MCF 10A (cell line): ENCODE measurements at regions not wholly inside any gene's neighbourhood (a gene's known extent, or its start where the extent isn't known, plus 50 kb on each side); places are given as distances from the start of the nearest gene placed in this dataset.

Experiments
- BruUV-seq: library from RNA; stranded (reverse); fragments of 400-500 nt; replicated peaks from 2 replicates; lab custom pipeline; 2021; lab: Mats Ljungman, UMichigan
- CTCF ChIA-PET: fragments of 300-600 bp; sonication (Branson Sonifier 250); formaldehyde crosslinking; extraction: SDS; loops from one replicate; lab custom pipeline; 2021; ENCODE audit warnings: antibody characterized with exemption, inconsistent platforms; lab: Yijun Ruan, JAX
- POLR2A ChIA-PET: fragments of 300-600, 350-650 bp; sonication (Branson Sonifier 250); formaldehyde crosslinking; extraction: SDS; loops from one replicate; lab custom pipeline; 2020; ENCODE audit warnings: antibody characterized with exemption, inconsistent platforms; lab: Yijun Ruan, JAX
- DNase-seq: peaks from one replicate; pipeline ENCODE4 v3.0.0-alpha.2; 2018; ENCODE audit not compliant: unreplicated experiment
- H3K27ac Mint-ChIP-seq: one replicate; pipeline ENCODE4 v1.8.0; 2022; ENCODE audit warnings: mild to moderate bottlenecking, low read depth, mixed read lengths; ENCODE audit not compliant: unreplicated experiment
- H3K27me3 Mint-ChIP-seq: one replicate; pipeline ENCODE4 v1.8.0; 2022; ENCODE audit warnings: mixed read lengths; ENCODE audit not compliant: insufficient read depth, unreplicated experiment
- H3K36me3 Mint-ChIP-seq: one replicate; pipeline ENCODE4 v1.8.0; 2022; ENCODE audit warnings: mild to moderate bottlenecking, moderate library complexity, mixed read lengths; ENCODE audit not compliant: insufficient read depth, unreplicated experiment
- H3K4me1 Mint-ChIP-seq: one replicate; pipeline ENCODE4 v1.8.0; 2022; ENCODE audit warnings: mixed read lengths; ENCODE audit not compliant: insufficient read depth, unreplicated experiment
- H3K4me3 Mint-ChIP-seq: one replicate; pipeline ENCODE4 v1.8.0; 2022; ENCODE audit warnings: mild to moderate bottlenecking, moderate library complexity, mixed read lengths; ENCODE audit not compliant: unreplicated experiment
- H3K9me3 Mint-ChIP-seq: one replicate; pipeline ENCODE4 v1.8.0; 2022; ENCODE audit warnings: mixed read lengths; ENCODE audit not compliant: unreplicated experiment
- CTCF ChIP-seq: fragments of 200-600 bp; IDR thresholded peaks from one replicate; pipeline ENCODE4 v1.8.0; 2022; ENCODE audit warnings: antibody characterized with exemption, mild to moderate bottlenecking; ENCODE audit not compliant: unreplicated experiment
- intact Hi-C: fragments of 100-400 bp; cut with micrococcal nuclease; formaldehyde crosslinking; loops from 2 replicates; pipeline ENCODE4 v1.14.1; 2022

DNA sequence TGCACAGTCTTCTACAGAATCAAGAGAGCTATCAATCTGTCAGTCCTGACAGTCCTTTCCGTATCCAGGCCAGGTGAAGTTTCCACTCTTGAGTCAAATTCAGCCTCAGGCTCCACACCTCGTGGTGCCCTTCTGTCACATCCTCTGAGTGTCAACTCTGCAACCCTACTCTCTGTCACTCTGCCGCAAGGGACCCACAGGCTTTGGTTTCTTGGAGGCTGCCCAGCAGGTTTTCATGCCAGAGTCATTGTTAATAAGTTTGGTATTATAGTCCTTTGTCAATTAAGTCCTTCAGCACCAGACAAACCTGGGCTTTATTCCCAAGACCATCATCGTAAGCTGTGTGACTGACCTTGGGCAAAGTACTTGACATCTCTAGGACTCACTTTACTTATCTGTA lies 83.4 kb upstream of the KLHL13 start:
- ChIA-PET POLR2A (no interaction called here), CTCF (interaction anchor here (0.7 kb wide), 1 partner anchor 26 kb away, joined by 3 read pairs; no protein-coding TSS in a partner anchor)
- Mint-ChIP-seq H3K27me3 (peaks cover 23% of the 10 kb centered on the region), H3K9me3 (no peaks in the 10 kb centered on the region), H3K36me3 (no peaks in the 10 kb centered on the region), H3K27ac (no peak overlapping the region), H3K4me1 (no peaks in the 10 kb centered on the region), H3K4me3 (no peak overlapping the region)
- intact Hi-C loops: no loop called here
- no peak for TF ChIP-seq CTCF
- no TSS peak for BruUV-seq
- DNase-seq: no peak

DNA sequence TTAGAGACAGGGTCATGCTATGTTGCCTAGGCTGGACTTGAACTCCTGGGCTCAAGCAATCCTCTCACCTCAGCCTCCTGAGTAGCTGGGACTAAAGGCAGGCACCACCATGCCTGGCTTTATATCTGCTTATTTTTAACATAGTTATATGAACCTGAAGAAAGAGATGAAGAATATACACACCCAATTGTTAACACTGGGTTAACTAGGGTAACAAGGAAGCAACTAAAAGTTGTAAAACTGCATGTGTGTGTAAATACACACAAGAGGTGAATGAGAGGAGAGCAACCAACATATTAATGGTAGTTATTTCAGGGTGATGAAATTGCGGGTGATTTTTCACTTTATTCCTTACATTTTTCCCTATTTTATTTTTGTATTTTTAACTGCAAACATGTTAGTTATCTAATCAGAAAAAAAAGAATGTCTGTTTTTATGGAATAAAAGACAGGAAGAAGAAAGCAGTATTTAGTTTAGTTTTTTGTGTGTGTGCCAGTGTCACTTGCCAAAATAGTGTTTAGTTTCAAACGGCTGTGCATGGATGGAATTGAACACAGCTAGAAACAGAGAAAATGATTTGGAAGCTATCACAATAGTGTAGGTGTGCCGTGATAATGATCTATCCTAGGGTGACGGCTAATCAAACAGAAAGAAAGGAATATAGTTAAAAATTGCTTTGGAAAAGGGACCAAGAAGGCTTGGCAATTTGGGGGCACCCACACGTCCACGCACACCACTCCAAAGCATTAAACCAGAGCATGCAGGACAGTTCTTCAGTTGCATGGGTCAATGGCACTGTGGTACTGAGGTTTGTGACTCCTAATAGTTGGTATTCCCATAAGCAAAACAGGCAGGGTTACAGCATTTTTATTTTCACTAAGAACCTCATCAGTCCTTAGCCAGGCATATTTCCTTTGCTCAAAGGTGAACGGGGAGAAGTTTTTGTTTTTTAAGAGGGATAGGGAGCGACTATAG lies 89.1 kb upstream of the KLHL13 start:
- H3K4me1 Mint-ChIP-seq: no peaks in the 10 kb centered on the region
- no peak for TF ChIP-seq CTCF
- no peak for DNase-seq
- peaks cover 26% of the 10 kb centered on the region for H3K27me3 Mint-ChIP-seq
- ChIA-PET POLR2A (no interaction called here), CTCF (no interaction called here)
- no peak overlapping the region for H3K27ac Mint-ChIP-seq
- H3K36me3 Mint-ChIP-seq: no peaks in the 10 kb centered on the region
- no peak overlapping the region for H3K4me3 Mint-ChIP-seq
- no peaks in the 10 kb centered on the region for H3K9me3 Mint-ChIP-seq
- intact Hi-C loops: no loop called here
- no TSS peak for BruUV-seq

DNA sequence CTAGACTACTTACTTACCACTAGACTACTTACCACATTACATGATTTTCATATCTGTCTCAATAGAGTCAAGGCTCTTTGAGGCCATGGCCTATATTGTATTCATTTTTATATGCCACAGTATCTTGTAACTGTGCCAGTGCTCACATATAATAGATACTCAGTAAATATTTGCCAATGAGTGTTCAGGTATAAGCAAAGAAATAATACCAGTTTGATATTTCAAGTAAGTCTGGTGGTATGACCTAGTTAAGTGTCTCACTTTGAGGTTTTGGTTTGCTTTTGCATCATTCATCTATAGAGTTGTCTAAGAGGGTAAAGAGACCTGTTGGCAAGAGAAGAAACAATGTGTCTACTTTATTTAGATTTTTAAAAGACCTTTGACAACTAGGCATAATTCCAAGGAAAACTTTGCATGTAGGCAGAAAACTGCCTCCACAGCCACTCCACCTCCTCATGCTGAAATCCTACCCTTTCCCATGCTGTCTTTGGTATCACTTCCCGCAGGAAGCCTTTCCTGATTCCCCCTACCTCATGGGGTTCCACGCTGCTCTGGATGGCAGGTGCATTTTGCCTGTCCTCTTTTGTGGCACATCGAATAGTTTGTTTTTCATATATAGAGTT lies 91.3 kb upstream of the KLHL13 start:
- Mint-ChIP-seq H3K4me1 (no peaks in the 10 kb centered on the region), H3K36me3 (no peaks in the 10 kb centered on the region), H3K27me3 (peaks cover 38% of the 10 kb centered on the region), H3K4me3 (no peak overlapping the region), H3K9me3 (no peaks in the 10 kb centered on the region), H3K27ac (no peak overlapping the region)
- no peak for DNase-seq
- ChIA-PET CTCF (no interaction called here), POLR2A (no interaction called here)
- intact Hi-C loops: no loop called here
- no TSS peak for BruUV-seq
- no peak for TF ChIP-seq CTCF

- no peak for DNase-seq
- Mint-ChIP-seq H3K4me1 (no peaks in the 10 kb centered on the region), H3K4me3 (no peak overlapping the region), H3K36me3 (no peaks in the 10 kb centered on the region), H3K27ac (no peak overlapping the region), H3K9me3 (no peaks in the 10 kb centered on the region), H3K27me3 (peaks cover 38% of the 10 kb centered on the region)
- BruUV-seq: no TSS peak
- CTCF ChIA-PET: no interaction called here
- TF ChIP-seq CTCF: no peak
- POLR2A ChIA-PET: no interaction called here
- intact Hi-C loops: no loop called here
These were observed 91.9 kb upstream of the KLHL13 start for GRCh38 chrX:118208481-118208880.
